GM12878 (cell line): ENCODE measurements at regions not wholly inside any gene's neighbourhood (a gene's known extent, or its start where the extent isn't known, plus 50 kb on each side); places are given as distances from the start of the nearest gene placed in this dataset.

Source experiments
- ASH2L ChIP-seq: fragments of 300-600, 200-600 bp; sonication (generic); IDR thresholded peaks from 2 replicates; pipeline ENCODE4 v1.6.1; 2017; ENCODE audit warnings: low read depth, mild to moderate bottlenecking, borderline replicate concordance
- CTCF ChIP-seq, 3 experiments: IDR thresholded peaks in 2 of 3; conservative IDR thresholded peaks in 1 of 3; 2 replicates each; pipeline ENCODE4 v1.5.1; 2011; ENCODE audit warnings: low read depth in 3 of 3, low read length in 3 of 3, mild to moderate bottlenecking in 3 of 3, control low read depth in 2 of 3, moderate library complexity in 2 of 3, inconsistent platforms in 1 of 3, mixed read lengths in 1 of 3; ENCODE audit not compliant: control insufficient read depth in 2 of 3, insufficient read depth in 1 of 3; ENCODE audit errors: extremely low read depth in 1 of 3
- EGR1 ChIP-seq, 2 experiments: IDR thresholded peaks; 1 replicate in 1 of 2; 2 replicates in 1 of 2; pipeline ENCODE4 v1.6.1; 2011 to 2012; ENCODE audit warnings: low read depth in 2 of 2, low read length in 2 of 2, borderline replicate concordance in 1 of 2, mild to moderate bottlenecking in 1 of 2, moderate library complexity in 1 of 2
- ESRRA ChIP-seq: IDR thresholded peaks from 2 replicates; pipeline ENCODE4 v1.6.1; 2012; ENCODE audit warnings: mild to moderate bottlenecking, low read length, improper control_type of control experiment
- MEF2A ChIP-seq: IDR thresholded peaks from 2 replicates; pipeline ENCODE4 v1.6.1; 2011; ENCODE audit warnings: low read depth, mild to moderate bottlenecking, low read length, moderate library complexity; ENCODE audit not compliant: insufficient read depth
- NFXL1 ChIP-seq: fragments of 450-650 bp; IDR thresholded peaks from 2 replicates; pipeline ENCODE4 v1.6.1; 2017; ENCODE audit warnings: antibody characterized with exemption, mild to moderate bottlenecking, borderline replicate concordance
- POLR2A ChIP-seq: IDR thresholded peaks from 2 replicates; pipeline ENCODE4 v1.6.1; 2011; ENCODE audit warnings: low read depth, mild to moderate bottlenecking, low read length
- POLR2AphosphoS5 ChIP-seq: IDR thresholded peaks from 2 replicates; pipeline ENCODE4 v1.6.1; 2011; ENCODE audit warnings: mild to moderate bottlenecking, low read length, inconsistent platforms
- RCOR1 ChIP-seq: conservative IDR thresholded peaks from 2 replicates; pipeline ENCODE4 v1.6.1; 2012; ENCODE audit warnings: low read depth, low read length, improper control_type of control experiment
- RFX5 ChIP-seq: IDR thresholded peaks from 2 replicates; pipeline ENCODE4 v1.6.1; 2011; ENCODE audit warnings: low read depth, low read length, improper control_type of control experiment
- SREBF2 ChIP-seq: IDR thresholded peaks from 2 replicates; pipeline ENCODE4 v1.6.1; 2012; ENCODE audit warnings: mild to moderate bottlenecking, low read length
- SRF ChIP-seq, 2 experiments: IDR thresholded peaks; 2 replicates each; pipeline ENCODE4 v1.6.1; 2011; ENCODE audit warnings: low read depth in 2 of 2, low read length in 2 of 2, mild to moderate bottlenecking in 1 of 2, moderate library complexity in 1 of 2
- TCF7 ChIP-seq: IDR thresholded peaks from 2 replicates; pipeline ENCODE4 v1.6.1; 2014; ENCODE audit warnings: antibody characterized with exemption, borderline replicate concordance
- ZBTB33 ChIP-seq: fragments of 450-650 bp; IDR thresholded peaks from 2 replicates; pipeline ENCODE4 v1.6.1; 2017; ENCODE audit warnings: mild to moderate bottlenecking

GRCh38 chr4:163736876-163737275 is 242.4 kb downstream of the TMA16 start:
- no peak for TF ChIP-seq CTCF (IDR thresholded peaks at IDR 0.05 in 2 of 3, conservative IDR thresholded peaks at IDR 0.05 in 1 of 3; ENCODE audit: control insufficient read depth in 2 of 3, extremely low read depth in 1 of 3, insufficient read depth in 1 of 3, low read depth in 3 of 3, low read length in 3 of 3)
- no peak for TF ChIP-seq POLR2A
- TF ChIP-seq ZBTB33 = no peak
- TF ChIP-seq EGR1 (IDR thresholded peaks at IDR 0.05; ENCODE audit: borderline replicate concordance in 1 of 2, low read depth in 2 of 2, low read length in 2 of 2) = no peak
- TF ChIP-seq RFX5 = no peak
- no peak for TF ChIP-seq SRF (IDR thresholded peaks at IDR 0.05; ENCODE audit: low read depth in 2 of 2, low read length in 2 of 2)
- TF ChIP-seq TCF7 = no peak
- no peak for TF ChIP-seq RCOR1
- TF ChIP-seq NFXL1 = no peak
- no peak for TF ChIP-seq ESRRA
- no peak for TF ChIP-seq SREBF2
- no peak for TF ChIP-seq POLR2AphosphoS5
- TF ChIP-seq ASH2L = no peak
- TF ChIP-seq MEF2A = no peak
